Endodermal cell (in vitro differentiated cells): ENCODE measurements at regions not wholly inside any gene's neighbourhood (a gene's known extent, or its start where the extent isn't known, plus 50 kb on each side); places are given as distances from the start of the nearest gene placed in this dataset.

ENCODE experiments used
- DNase-seq: peaks from one replicate; pipeline ENCODE4 v3.0.0-alpha.2; 2017
- H3K27ac ChIP-seq: 2 replicates; pipeline ENCODE4 v1.5.1; 2013; ENCODE audit warnings: mild to moderate bottlenecking, low read depth, low read length, moderate library complexity
- H3K27me3 ChIP-seq: 2 replicates; pipeline ENCODE4 v1.6.1; 2013; ENCODE audit warnings: mild to moderate bottlenecking, low read length, moderate library complexity; ENCODE audit not compliant: insufficient read depth, control insufficient read depth, poor library complexity, severe bottlenecking
- H3K36me3 ChIP-seq: 2 replicates; pipeline ENCODE4 v1.7.0; 2013; ENCODE audit warnings: mild to moderate bottlenecking, low read length, moderate library complexity; ENCODE audit not compliant: control insufficient read depth, insufficient read depth
- H3K4me1 ChIP-seq: one replicate; pipeline ENCODE4 v1.7.0; 2013; ENCODE audit warnings: low read length; ENCODE audit not compliant: control insufficient read depth, insufficient read depth
- H3K4me3 ChIP-seq: 2 replicates; pipeline ENCODE4 v1.5.1; 2013; ENCODE audit warnings: mild to moderate bottlenecking, low read length, moderate library complexity
- H3K9ac ChIP-seq: 2 replicates; pipeline ENCODE4 v1.6.1; 2013; ENCODE audit warnings: mild to moderate bottlenecking, low read length, moderate library complexity; ENCODE audit not compliant: poor library complexity, severe bottlenecking; ENCODE audit errors: extremely low read depth
- H3K9me3 ChIP-seq: 2 replicates; pipeline ENCODE4 v1.6.1; 2013; ENCODE audit warnings: mild to moderate bottlenecking, low read length, moderate library complexity; ENCODE audit not compliant: control insufficient read depth
- H3K27ac Mint-ChIP-seq: 2 replicates; pipeline ENCODE4 v1.8.0; 2020; ENCODE audit warnings: mixed read lengths
- H3K27me3 Mint-ChIP-seq: 2 replicates; pipeline ENCODE4 v1.8.0; 2021; ENCODE audit warnings: mild to moderate bottlenecking, mixed read lengths; ENCODE audit not compliant: insufficient read depth
- H3K36me3 Mint-ChIP-seq: 2 replicates; pipeline ENCODE4 v1.8.0; 2020; ENCODE audit warnings: low read depth, mixed read lengths
- H3K4me1 Mint-ChIP-seq: 2 replicates; pipeline ENCODE4 v1.8.0; 2020; ENCODE audit warnings: mixed read lengths
- H3K4me3 Mint-ChIP-seq: 2 replicates; pipeline ENCODE4 v1.8.0; 2020; ENCODE audit warnings: mild to moderate bottlenecking, moderate library complexity, mixed read lengths
- H3K9me3 Mint-ChIP-seq: 2 replicates; pipeline ENCODE4 v1.8.0; 2020; ENCODE audit warnings: mild to moderate bottlenecking, mixed read lengths
- WGBS, 2 experiments: methylation state at CpG; one replicate each; pipeline versions ENCODE4 v1.1.5 to v1.1.7; 2013; ENCODE audit warnings: missing lambda C conversion rate in 2 of 2, mixed read lengths in 1 of 2; ENCODE audit not compliant: insufficient coverage in 1 of 2, insufficient read length in 1 of 2; 5-methylcytosine and 5-hydroxymethylcytosine counted together
- TF ChIP-seq, protein P1 (sequence below): fragments of 200-600 bp; sonication (generic); conservative IDR thresholded peaks from 2 replicates; pipeline ENCODE4 v1.5.0; 2021; ENCODE audit warnings: antibody characterized with exemption, mild to moderate bottlenecking

DNA sequence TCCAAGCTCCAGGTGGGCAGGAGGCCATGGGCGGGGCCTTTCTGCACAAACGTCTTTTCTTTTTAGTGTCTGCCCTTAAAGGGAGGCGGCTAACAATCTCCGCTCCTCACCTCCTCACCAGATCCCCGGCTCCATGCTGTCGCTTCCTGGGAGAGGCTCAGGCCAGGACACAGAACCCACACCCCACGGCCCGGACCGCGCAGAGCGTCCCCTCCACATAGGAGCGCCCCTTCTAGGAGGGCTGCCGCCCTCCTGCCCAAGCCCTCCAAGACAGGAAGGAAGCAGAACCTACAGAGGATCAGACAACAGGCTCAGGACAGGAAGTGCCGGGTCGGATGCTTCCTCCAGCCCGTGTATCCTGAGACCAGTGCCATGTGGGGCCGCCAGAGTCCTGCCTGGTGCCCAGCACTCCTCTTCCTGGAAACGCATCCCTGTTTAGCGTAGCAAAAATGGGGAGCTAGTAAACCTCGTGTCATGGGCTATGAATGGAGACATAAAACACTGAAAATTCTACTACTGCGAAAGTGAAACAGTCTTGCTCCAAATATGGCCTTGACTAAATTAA, 83.2 kb upstream of the ATP10A start:
- no peaks in the 10 kb centered on the region for H3K4me1 ChIP-seq
- Mint-ChIP-seq H3K36me3 (no peaks in the 10 kb centered on the region), H3K27me3 (no peaks in the 10 kb centered on the region), H3K4me1 (peaks cover 11% of the 10 kb centered on the region), H3K27ac (no peak overlapping the region), H3K9me3 (peaks cover 4% of the 10 kb centered on the region), H3K4me3 (no peak overlapping the region)
- no peak overlapping the region for H3K4me3 ChIP-seq
- TF ChIP-seq, protein P1, sequence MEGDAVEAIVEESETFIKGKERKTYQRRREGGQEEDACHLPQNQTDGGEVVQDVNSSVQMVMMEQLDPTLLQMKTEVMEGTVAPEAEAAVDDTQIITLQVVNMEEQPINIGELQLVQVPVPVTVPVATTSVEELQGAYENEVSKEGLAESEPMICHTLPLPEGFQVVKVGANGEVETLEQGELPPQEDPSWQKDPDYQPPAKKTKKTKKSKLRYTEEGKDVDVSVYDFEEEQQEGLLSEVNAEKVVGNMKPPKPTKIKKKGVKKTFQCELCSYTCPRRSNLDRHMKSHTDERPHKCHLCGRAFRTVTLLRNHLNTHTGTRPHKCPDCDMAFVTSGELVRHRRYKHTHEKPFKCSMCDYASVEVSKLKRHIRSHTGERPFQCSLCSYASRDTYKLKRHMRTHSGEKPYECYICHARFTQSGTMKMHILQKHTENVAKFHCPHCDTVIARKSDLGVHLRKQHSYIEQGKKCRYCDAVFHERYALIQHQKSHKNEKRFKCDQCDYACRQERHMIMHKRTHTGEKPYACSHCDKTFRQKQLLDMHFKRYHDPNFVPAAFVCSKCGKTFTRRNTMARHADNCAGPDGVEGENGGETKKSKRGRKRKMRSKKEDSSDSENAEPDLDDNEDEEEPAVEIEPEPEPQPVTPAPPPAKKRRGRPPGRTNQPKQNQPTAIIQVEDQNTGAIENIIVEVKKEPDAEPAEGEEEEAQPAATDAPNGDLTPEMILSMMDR: no peak
- no peaks in the 10 kb centered on the region for H3K9me3 ChIP-seq
- no peaks in the 10 kb centered on the region for H3K36me3 ChIP-seq
- H3K27me3 ChIP-seq: no peaks in the 10 kb centered on the region
- H3K27ac ChIP-seq: no peak overlapping the region
- 90 to 93% methylated on average over 12 to 21 of the region's 21 CpGs for WGBS, 2 experiments
- no peak overlapping the region for H3K9ac ChIP-seq
- peak; percentile 64 for DNase-seq

DNA sequence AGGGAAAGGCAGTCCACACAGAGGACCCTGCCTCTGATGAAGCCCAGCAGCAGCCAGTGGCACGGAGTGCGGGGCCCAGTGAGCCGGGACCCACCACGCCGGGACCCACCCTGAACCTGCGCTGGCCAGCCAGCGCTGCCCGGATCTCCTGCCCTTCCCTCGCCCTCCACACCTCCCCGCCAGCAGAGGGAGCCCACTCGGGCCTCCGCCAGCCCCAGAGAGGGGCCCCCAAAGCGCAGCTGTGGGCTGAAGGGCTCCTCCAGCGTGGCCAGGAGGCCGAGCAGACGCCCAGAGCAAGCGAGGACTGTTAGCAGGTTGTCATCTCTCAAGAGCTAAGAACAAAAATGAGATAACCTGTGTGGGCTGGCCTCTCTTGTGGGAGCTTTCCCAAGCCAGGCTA, 81.3 kb upstream of the ATP10A start:
- H3K9ac ChIP-seq: no peak overlapping the region
- peaks cover 4% of the 10 kb centered on the region for H3K9me3 Mint-ChIP-seq
- H3K4me1 ChIP-seq: no peaks in the 10 kb centered on the region
- TF ChIP-seq, protein P1: peak; percentile 31
- no peak for DNase-seq
- H3K4me1 Mint-ChIP-seq: peaks cover 11% of the 10 kb centered on the region
- H3K27ac Mint-ChIP-seq: no peak overlapping the region
- no peak overlapping the region for H3K4me3 ChIP-seq
- H3K9me3 ChIP-seq: no peaks in the 10 kb centered on the region
- no peaks in the 10 kb centered on the region for H3K36me3 ChIP-seq
- H3K27me3 ChIP-seq: no peaks in the 10 kb centered on the region
- WGBS, 2 experiments: 88 to 100% methylated on average over 1 to 17 of the region's 17 CpGs
- H3K27me3 Mint-ChIP-seq: no peaks in the 10 kb centered on the region
- H3K27ac ChIP-seq: no peak overlapping the region
- H3K36me3 Mint-ChIP-seq: no peaks in the 10 kb centered on the region
- H3K4me3 Mint-ChIP-seq: no peak overlapping the region

DNA sequence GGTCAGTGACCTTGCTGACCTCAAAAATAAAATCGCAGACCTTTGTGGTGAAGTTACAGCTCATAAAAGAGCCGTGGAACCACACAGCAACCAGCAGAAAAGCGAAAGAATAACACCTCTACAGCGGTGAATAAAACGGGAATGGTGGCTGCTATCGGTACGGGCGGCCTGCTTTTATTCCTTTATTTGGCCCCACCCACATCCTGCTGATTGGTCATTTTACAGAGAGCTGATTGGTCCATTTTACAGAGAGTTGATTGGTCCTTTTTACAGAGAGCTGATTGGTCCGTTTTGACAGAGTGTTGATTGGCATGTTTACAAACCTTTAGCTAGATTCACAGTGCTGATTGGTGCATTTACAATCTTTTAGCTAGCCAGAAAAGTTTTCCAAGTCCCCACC, 80.7 kb upstream of the ATP10A start:
- H3K4me3 Mint-ChIP-seq: no peak overlapping the region
- TF ChIP-seq, protein P1: no peak
- H3K27ac Mint-ChIP-seq: no peak overlapping the region
- Histone ChIP-seq H3K36me3 (no peaks in the 10 kb centered on the region), H3K9me3 (no peaks in the 10 kb centered on the region), H3K4me1 (no peaks in the 10 kb centered on the region), H3K27ac (no peak overlapping the region), H3K27me3 (no peaks in the 10 kb centered on the region), H3K4me3 (no peak overlapping the region), H3K9ac (no peak overlapping the region)
- peaks cover 4% of the 10 kb centered on the region for H3K9me3 Mint-ChIP-seq
- peaks cover 11% of the 10 kb centered on the region for H3K4me1 Mint-ChIP-seq
- no peaks in the 10 kb centered on the region for H3K27me3 Mint-ChIP-seq
- no peak for DNase-seq
- WGBS, 2 experiments: 90 to 91% methylated on average over 7 to 9 of the region's 9 CpGs
- H3K36me3 Mint-ChIP-seq: no peaks in the 10 kb centered on the region
